Panc1 (cell line): ENCODE measurements at regions not wholly inside any gene's neighbourhood (a gene's known extent, or its start where the extent isn't known, plus 50 kb on each side); places are given as distances from the start of the nearest gene placed in this dataset.
A peak's percentile ranks its signal among the peaks of the same experiment; 100 is the strongest.

Experiments
- ATAC-seq: fragments of 200-7000 bp; cut with Tn5 transposase; 2 replicates; pipeline ENCODE4 v1.9.1; 2020; ENCODE audit warnings: mild to moderate bottlenecking, moderate library complexity
- BruUV-seq: library from RNA; stranded (reverse); fragments of 400-500 nt; replicated peaks from 2 replicates; lab custom pipeline; 2021; lab: Mats Ljungman, UMichigan
- CTCF ChIA-PET: fragments of 300-600 bp; sonication (Branson Sonifier 250); formaldehyde crosslinking; loops from one replicate; lab custom pipeline; 2022; ENCODE audit warnings: antibody characterized with exemption; lab: Charles Lee
- POLR2A ChIA-PET: fragments of 300-600 bp; sonication (Branson Sonifier 250); formaldehyde crosslinking; loops from one replicate; lab custom pipeline; 2022; ENCODE audit warnings: antibody characterized with exemption; lab: Charles Lee
- DNase-seq: peaks from one replicate; pipeline ENCODE4 v3.0.0-alpha.2; 2010; ENCODE audit warnings: low read depth, low spot score
- H3K27ac ChIP-seq: 2 replicates; pipeline ENCODE4 v1.5.1; 2011; ENCODE audit warnings: mild to moderate bottlenecking, low read length, inconsistent platforms
- H3K27me3 ChIP-seq: fragments of 200-500 bp; sonication (Bioruptor generic); 2 replicates; pipeline ENCODE4 v1.6.0; 2014; ENCODE audit warnings: low read length, inconsistent platforms; ENCODE audit not compliant: control insufficient read depth, insufficient read depth
- H3K36me3 ChIP-seq: fragments of 200-500 bp; sonication (Bioruptor generic); 2 replicates; pipeline ENCODE4 v1.5.1; 2014; ENCODE audit warnings: inconsistent platforms, mild to moderate bottlenecking, low read length, moderate library complexity; ENCODE audit not compliant: control insufficient read depth, insufficient read depth
- H3K4me1 ChIP-seq: 2 replicates; pipeline ENCODE4 v1.5.1; 2011; ENCODE audit warnings: inconsistent platforms, mild to moderate bottlenecking, low read length, moderate library complexity; ENCODE audit not compliant: control insufficient read depth, insufficient read depth
- H3K4me3 ChIP-seq, 2 experiments: 2 replicates each; pipeline ENCODE4 v1.5.1; 2011 to 2012; ENCODE audit warnings: low read depth in 2 of 2, low read length in 2 of 2, mild to moderate bottlenecking in 2 of 2, inconsistent platforms in 1 of 2, moderate library complexity in 1 of 2
- H3K9me3 ChIP-seq: fragments of 200-500 bp; sonication (Bioruptor generic); 2 replicates; pipeline ENCODE4 v1.5.1; 2014; ENCODE audit warnings: low read depth, mild to moderate bottlenecking, inconsistent platforms, low read length, moderate library complexity; ENCODE audit not compliant: control insufficient read depth, insufficient read depth
- CTCF ChIP-seq: fragments of 450-650 bp; IDR thresholded peaks from 2 replicates; pipeline ENCODE4 v1.5.1; 2017; ENCODE audit warnings: mild to moderate bottlenecking
- POLR2AphosphoS5 ChIP-seq: IDR thresholded peaks from 2 replicates; pipeline ENCODE4 v1.6.1; 2012; ENCODE audit warnings: mild to moderate bottlenecking, low read depth, low read length, moderate library complexity
- REST ChIP-seq, 2 experiments: IDR thresholded peaks; 2 replicates each; pipeline ENCODE4 v1.6.1; 2011 to 2012; ENCODE audit warnings: low read depth in 2 of 2, control low read depth in 1 of 2, low read length in 1 of 2, mild to moderate bottlenecking in 1 of 2, moderate library complexity in 1 of 2; ENCODE audit not compliant: insufficient read depth in 1 of 2
- SIN3A ChIP-seq: IDR thresholded peaks from 2 replicates; pipeline ENCODE4 v1.6.1; 2012; ENCODE audit warnings: low read depth, mild to moderate bottlenecking, low read length, moderate library complexity, borderline replicate concordance; ENCODE audit not compliant: insufficient read depth
- TCF7L2 ChIP-seq: IDR thresholded peaks from 2 replicates; pipeline ENCODE4 v1.6.1; 2011; ENCODE audit warnings: mild to moderate bottlenecking, low read depth, low read length, inconsistent platforms
- in situ Hi-C: cut with HindIII; loops from 2 replicates; pipeline ENCODE4 v1.10.0; 2016; ENCODE audit warnings: low sequenced_read_pairs, low pct_unique_long_range_greater_than_20kb
- intact Hi-C: fragments of 100-400 bp; cut with micrococcal nuclease; formaldehyde crosslinking; loops from one replicate; pipeline ENCODE4 v1.10.0; 2022; ENCODE audit not compliant: unreplicated experiment

DNA sequence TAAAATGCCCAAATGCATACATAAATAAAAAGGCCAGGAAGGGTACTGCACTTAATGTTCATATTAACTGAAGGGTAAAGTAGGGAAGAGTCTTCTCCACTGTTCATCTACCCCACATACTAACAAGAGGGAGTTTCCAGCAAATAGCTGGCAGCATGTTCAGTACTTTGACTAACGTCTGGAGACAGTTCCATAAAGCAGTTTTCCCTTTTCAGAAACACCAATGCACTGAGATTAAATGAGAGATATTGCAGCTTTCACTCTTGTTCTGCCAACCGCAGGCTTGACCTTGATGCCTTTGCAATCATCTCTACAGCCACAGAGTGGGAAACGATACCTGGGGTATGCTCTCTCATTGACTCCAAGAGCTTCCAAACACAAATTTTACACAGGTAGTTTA is 2123.1 kb upstream of the TENM3 start:
- no peak for DNase-seq
- H3K27me3 ChIP-seq, result no peaks in the 10 kb centered on the region
- H3K36me3 ChIP-seq, result no peaks in the 10 kb centered on the region
- in situ Hi-C loops (no loop called here), intact Hi-C loops (no loop called here)
- ATAC-seq, result no peak
- H3K9me3 ChIP-seq, result no peaks in the 10 kb centered on the region
- CTCF ChIA-PET, result no interaction called here
- no peaks in the 10 kb centered on the region for H3K4me1 ChIP-seq
- H3K27ac ChIP-seq, result no peak overlapping the region
- TF ChIP-seq CTCF (no peak), REST (IDR thresholded peaks at IDR 0.05; ENCODE audit: insufficient read depth in 1 of 2, low read depth in 2 of 2, low read length in 1 of 2) (no peak), SIN3A (no peak), TCF7L2 (no peak)
- H3K4me3 ChIP-seq, result no peak overlapping the region
- no TSS peak for BruUV-seq
- POLR2A ChIA-PET, result no interaction called here

DNA sequence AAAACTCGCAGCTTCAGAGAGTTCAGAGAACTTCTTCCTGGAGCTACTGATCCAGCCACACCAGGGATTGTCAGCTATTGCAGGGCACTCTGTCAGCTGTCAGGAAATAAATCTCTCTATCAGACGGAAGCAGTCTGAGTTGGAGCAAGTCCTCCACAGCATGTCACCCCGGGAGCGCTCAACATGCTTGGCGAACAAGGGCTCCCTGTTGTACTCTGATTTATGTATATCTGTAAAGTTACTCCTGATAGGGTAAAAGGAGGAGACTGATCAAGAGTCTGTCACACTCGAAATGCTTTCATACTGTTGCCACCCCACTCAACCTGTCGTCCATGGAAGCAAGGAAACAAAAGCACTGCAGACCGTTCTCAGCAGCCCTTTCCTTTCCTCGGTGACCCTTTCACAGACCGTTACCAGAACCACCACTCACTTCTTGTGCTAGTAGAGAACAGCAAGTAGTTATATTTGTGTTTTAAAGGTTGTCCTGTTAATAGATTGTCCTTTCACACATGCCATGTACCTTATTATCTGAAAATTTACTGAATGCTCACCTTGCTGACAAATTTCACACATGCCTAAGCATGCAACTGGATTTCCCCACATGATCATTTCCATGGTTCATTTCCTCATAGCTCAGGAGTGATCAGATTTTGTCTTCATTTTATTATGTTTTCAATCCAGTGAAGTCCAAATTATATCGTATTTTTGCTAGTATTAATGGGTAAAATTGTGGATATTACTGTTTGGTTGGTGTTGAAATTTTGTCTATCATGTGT is 2108.9 kb upstream of the TENM3 start:
- Histone ChIP-seq H3K27me3 (no peaks in the 10 kb centered on the region), H3K27ac (no peak overlapping the region), H3K9me3 (no peaks in the 10 kb centered on the region), H3K4me3 (peak overlapping the region in 1 of 2 experiments; percentile 23; a peak in 1 of 4 replicates), H3K36me3 (no peaks in the 10 kb centered on the region; the same call in 1 of the 2 replicates), H3K4me1 (no peaks in the 10 kb centered on the region)
- CTCF ChIA-PET, result no interaction called here
- no TSS peak for BruUV-seq
- POLR2A ChIA-PET, result no interaction called here
- TF ChIP-seq POLR2AphosphoS5 (no peak), CTCF (no peak), TCF7L2 (no peak), SIN3A (no peak), REST (IDR thresholded peaks at IDR 0.05; ENCODE audit: insufficient read depth in 1 of 2, low read depth in 2 of 2, low read length in 1 of 2) (no peak)
- peak; percentile 63 for ATAC-seq
- intact Hi-C loops, result no loop called here
- DNase-seq, result no peak
- in situ Hi-C loops, result no loop called here
